ENCODE measurements at regions not wholly inside any gene's neighbourhood (a gene's known extent, or its start where the extent isn't known, plus 50 kb on each side); places are given as distances from the start of the nearest gene placed in this dataset.

GRCh38 chr18:61948846-61949438, 56.1 kb upstream of the RNF152 start:
- DNase-seq, result no peak

- DNase-seq, result no peak
These were observed 55.5 kb upstream of the RNF152 start for GRCh38 chr18:61948281-61948741.

GRCh38 chr18:61946449-61946848, 53.6 kb upstream of the RNF152 start:
- no peak for DNase-seq

- no peak for DNase-seq
These were observed 50.6 kb upstream of the RNF152 start for GRCh38 chr18:61943175-61943964.
